ENCODE measurements at regions not wholly inside any gene's neighbourhood (a gene's known extent, or its start where the extent isn't known, plus 50 kb on each side); places are given as distances from the start of the nearest gene placed in this dataset.
A peak's percentile ranks its signal among the peaks of the same experiment; 100 is the strongest.

- no peaks in the 10 kb centered on the region for H3K9me3 Mint-ChIP-seq
- H3K4me3 Mint-ChIP-seq: no peak overlapping the region
- peaks cover 16% of the 10 kb centered on the region for H3K27me3 Mint-ChIP-seq
- H3K4me1 Mint-ChIP-seq: peaks cover 6% of the 10 kb centered on the region
- H3K27ac Mint-ChIP-seq: no peak overlapping the region
- H3K36me3 Mint-ChIP-seq: no peaks in the 10 kb centered on the region
- no peak for ATAC-seq
Measured at GRCh38 chr13:31053896-31054295, 107.8 kb downstream of the HSPH1 start.

- Mint-ChIP-seq H3K36me3 (no peaks in the 10 kb centered on the region), H3K9me3 (no peaks in the 10 kb centered on the region), H3K27me3 (peaks cover 16% of the 10 kb centered on the region), H3K4me3 (no peak overlapping the region), H3K27ac (no peak overlapping the region), H3K4me1 (peaks cover 6% of the 10 kb centered on the region)
- ATAC-seq: no peak
Measured at GRCh38 chr13:31053091-31053490, 108.6 kb downstream of the HSPH1 start.

- no peak overlapping the region for H3K4me3 Mint-ChIP-seq
- H3K4me1 Mint-ChIP-seq: peaks cover 6% of the 10 kb centered on the region
- no peak overlapping the region for H3K27ac Mint-ChIP-seq
- no peaks in the 10 kb centered on the region for H3K36me3 Mint-ChIP-seq
- H3K27me3 Mint-ChIP-seq: peaks cover 16% of the 10 kb centered on the region
- no peaks in the 10 kb centered on the region for H3K9me3 Mint-ChIP-seq
- no peak for ATAC-seq
Measured at GRCh38 chr13:31052478-31052877, 109.2 kb downstream of the HSPH1 start.

- Mint-ChIP-seq H3K27ac (no peak overlapping the region), H3K27me3 (peaks cover 16% of the 10 kb centered on the region), H3K4me3 (no peak overlapping the region), H3K9me3 (no peaks in the 10 kb centered on the region), H3K36me3 (no peaks in the 10 kb centered on the region), H3K4me1 (peaks cover 6% of the 10 kb centered on the region)
- no peak for ATAC-seq
Measured at GRCh38 chr13:31051999-31052398, 109.7 kb downstream of the HSPH1 start.

GRCh38 chr13:31050486-31051400 is 111.0 kb downstream of the HSPH1 start:
- H3K27ac Mint-ChIP-seq: no peak overlapping the region
- H3K4me3 Mint-ChIP-seq: no peak overlapping the region
- H3K9me3 Mint-ChIP-seq: no peaks in the 10 kb centered on the region
- H3K4me1 Mint-ChIP-seq: peaks cover 6% of the 10 kb centered on the region
- peaks cover 16% of the 10 kb centered on the region for H3K27me3 Mint-ChIP-seq
- ATAC-seq: no peak
- H3K36me3 Mint-ChIP-seq: no peaks in the 10 kb centered on the region

- H3K4me3 Mint-ChIP-seq: no peak overlapping the region
Measured at GRCh38 chr13:31049833-31050232, 111.9 kb downstream of the HSPH1 start.

GRCh38 chr13:31049083-31049482 is 112.6 kb downstream of the HSPH1 start:
- H3K27ac Mint-ChIP-seq: no peak overlapping the region
- no peaks in the 10 kb centered on the region for H3K36me3 Mint-ChIP-seq
- no peak overlapping the region for H3K4me3 Mint-ChIP-seq
- peaks cover 17% of the 10 kb centered on the region for H3K4me1 Mint-ChIP-seq
- H3K9me3 Mint-ChIP-seq: no peaks in the 10 kb centered on the region
- H3K27me3 Mint-ChIP-seq: peaks cover 21% of the 10 kb centered on the region
- ATAC-seq: no peak

More at GRCh38 chr13:31049833-31050232, 111.9 kb downstream of the HSPH1 start:
- Mint-ChIP-seq H3K27ac (no peak overlapping the region), H3K27me3 (peaks cover 16% of the 10 kb centered on the region), H3K4me1 (peaks cover 12% of the 10 kb centered on the region), H3K36me3 (no peaks in the 10 kb centered on the region), H3K9me3 (no peaks in the 10 kb centered on the region)
- no peak for ATAC-seq

- H3K27ac Mint-ChIP-seq: no peak overlapping the region
- no peak for ATAC-seq
- H3K36me3 Mint-ChIP-seq: no peaks in the 10 kb centered on the region
- H3K4me1 Mint-ChIP-seq: peaks cover 23% of the 10 kb centered on the region
- H3K4me3 Mint-ChIP-seq: no peak overlapping the region
- no peaks in the 10 kb centered on the region for H3K9me3 Mint-ChIP-seq
- H3K27me3 Mint-ChIP-seq: peaks cover 27% of the 10 kb centered on the region
Measured at GRCh38 chr13:31048521-31048920, 113.2 kb downstream of the HSPH1 start.

- H3K27me3 Mint-ChIP-seq: peaks cover 41% of the 10 kb centered on the region
- no peak for ATAC-seq
- H3K4me3 Mint-ChIP-seq: no peak overlapping the region
- H3K4me1 Mint-ChIP-seq: peaks cover 39% of the 10 kb centered on the region
- no peak overlapping the region for H3K27ac Mint-ChIP-seq
- no peaks in the 10 kb centered on the region for H3K36me3 Mint-ChIP-seq
- no peaks in the 10 kb centered on the region for H3K9me3 Mint-ChIP-seq
Measured at GRCh38 chr13:31046711-31047279, 114.3 kb downstream of the TEX26 start.

- Mint-ChIP-seq H3K9me3 (no peaks in the 10 kb centered on the region), H3K27ac (no peak overlapping the region), H3K27me3 (peaks cover 30% of the 10 kb centered on the region), H3K4me3 (no peak overlapping the region), H3K36me3 (no peaks in the 10 kb centered on the region), H3K4me1 (peaks cover 34% of the 10 kb centered on the region)
- peak; percentile 77 for ATAC-seq
Measured at GRCh38 chr13:31045286-31046081, 113.0 kb downstream of the TEX26 start.

- H3K27ac Mint-ChIP-seq: no peak overlapping the region
- ATAC-seq: peak; percentile 89
- H3K9me3 Mint-ChIP-seq: no peaks in the 10 kb centered on the region
- peaks cover 30% of the 10 kb centered on the region for H3K27me3 Mint-ChIP-seq
- peaks cover 37% of the 10 kb centered on the region for H3K4me1 Mint-ChIP-seq
- no peaks in the 10 kb centered on the region for H3K36me3 Mint-ChIP-seq
- H3K4me3 Mint-ChIP-seq: no peak overlapping the region
Measured at GRCh38 chr13:31044364-31045285, 112.2 kb downstream of the TEX26 start.

- Mint-ChIP-seq H3K4me3 (no peak overlapping the region), H3K4me1 (peaks cover 44% of the 10 kb centered on the region), H3K27me3 (peaks cover 30% of the 10 kb centered on the region), H3K36me3 (no peaks in the 10 kb centered on the region), H3K27ac (no peak overlapping the region), H3K9me3 (peaks cover 4% of the 10 kb centered on the region)
- ATAC-seq: no peak
Measured at GRCh38 chr13:31043957-31044356, 111.5 kb downstream of the TEX26 start.

- Mint-ChIP-seq H3K4me3 (peak overlapping the region; percentile 14), H3K27me3 (peaks cover 30% of the 10 kb centered on the region), H3K4me1 (peaks cover 57% of the 10 kb centered on the region), H3K27ac (no peak overlapping the region), H3K36me3 (no peaks in the 10 kb centered on the region), H3K9me3 (peaks cover 4% of the 10 kb centered on the region)
- ATAC-seq: no peak
Measured at GRCh38 chr13:31042481-31043165, 110.2 kb downstream of the TEX26 start.

GRCh38 chr13:31042049-31042448 is 109.6 kb downstream of the TEX26 start:
- Mint-ChIP-seq H3K4me3 (no peak overlapping the region), H3K9me3 (peaks cover 4% of the 10 kb centered on the region), H3K27me3 (peaks cover 30% of the 10 kb centered on the region), H3K27ac (no peak overlapping the region), H3K4me1 (peaks cover 60% of the 10 kb centered on the region), H3K36me3 (no peaks in the 10 kb centered on the region)
- no peak for ATAC-seq

All from stimulated activated memory B cell treated with anti-CD40 and anti-IgM and Interleukin-4, amounts not matched to agents 10 μg/mL and 1 μg/mL and 100 μg/mL, for 72 hours (primary cell).